Activated CD4-positive, alpha-beta T cell treated with anti-CD3 and anti-CD28 coated beads for 36 hours (primary cell): ENCODE measurements at regions not wholly inside any gene's neighbourhood (a gene's known extent, or its start where the extent isn't known, plus 50 kb on each side); places are given as distances from the start of the nearest gene placed in this dataset.

Experiments
- ATAC-seq: fragments of 200-7000 bp; cut with Tn5 transposase; one replicate; pipeline ENCODE4 v1.10.0; 2021; ENCODE audit warnings: mild to moderate bottlenecking, moderate library complexity
- CTCF ChIA-PET: fragments of 350-600 bp; sonication (Branson Sonifier 250); formaldehyde crosslinking; loops from one replicate; lab custom pipeline; 2021; ENCODE audit warnings: antibody characterized with exemption; lab: Charles Lee
- POLR2A ChIA-PET: fragments of 350-600 bp; sonication (Branson Sonifier 250); formaldehyde crosslinking; loops from one replicate; lab custom pipeline; 2021; ENCODE audit warnings: antibody characterized with exemption, inconsistent platforms; lab: Charles Lee
- DNase-seq: peaks from one replicate; pipeline ENCODE4 v3.0.0-alpha.2; 2020
- H3K27ac Mint-ChIP-seq: one replicate; pipeline ENCODE4 v1.8.0; 2021; ENCODE audit warnings: mixed read lengths
- H3K27me3 Mint-ChIP-seq: one replicate; pipeline ENCODE4 v1.8.0; 2021; ENCODE audit warnings: mixed read lengths
- H3K36me3 Mint-ChIP-seq: one replicate; pipeline ENCODE4 v1.8.0; 2021; ENCODE audit warnings: low read depth, mixed read lengths
- H3K4me1 Mint-ChIP-seq: one replicate; pipeline ENCODE4 v1.8.0; 2021; ENCODE audit warnings: mixed read lengths
- H3K4me3 Mint-ChIP-seq: one replicate; pipeline ENCODE4 v1.8.0; 2021; ENCODE audit warnings: mild to moderate bottlenecking, moderate library complexity, mixed read lengths
- H3K9me3 Mint-ChIP-seq: one replicate; pipeline ENCODE4 v1.8.0; 2021; ENCODE audit warnings: low read depth, mixed read lengths
- intact Hi-C, 2 experiments: fragments of 100-400 bp; cut with DNase I in 1 of 2; cut with micrococcal nuclease in 1 of 2; formaldehyde crosslinking; loops; one replicate each; pipeline versions ENCODE4 v1.14.2 to v1.15.1; 2022 to 2024; cut with DNase I, micrococcal nuclease

DNA sequence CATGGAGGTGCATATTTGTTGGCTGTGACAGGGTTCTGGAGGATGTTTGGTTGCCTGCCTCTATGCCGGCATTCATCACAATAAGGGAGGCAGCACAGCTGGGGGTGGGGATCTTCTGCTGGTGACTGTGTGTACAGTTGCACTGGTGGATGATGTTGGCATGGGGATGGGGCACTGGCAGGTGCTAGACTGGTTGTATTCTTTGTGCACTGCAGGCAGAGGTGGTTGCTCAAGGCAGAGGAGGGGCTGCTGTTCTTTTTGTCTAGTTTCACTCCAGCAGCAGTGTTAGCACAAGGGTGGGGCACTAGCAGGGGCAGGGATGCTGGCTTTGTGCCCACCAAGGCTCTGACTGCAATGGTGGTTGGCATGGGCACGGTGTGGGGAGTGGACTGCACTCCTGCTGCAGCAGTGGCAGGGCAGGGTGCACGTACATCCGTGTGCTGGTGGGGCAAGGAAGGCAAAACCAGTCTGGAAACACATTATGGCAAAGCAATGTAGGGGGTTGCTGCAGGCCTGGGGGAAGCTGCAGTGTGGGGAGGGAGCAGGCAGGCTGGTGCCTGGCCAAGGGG is 69.3 kb downstream of the ISOC1 start:
- H3K27ac Mint-ChIP-seq: no peak overlapping the region
- H3K9me3 Mint-ChIP-seq: peaks cover 10% of the 10 kb centered on the region
- intact Hi-C loops: no loop called here
- no peaks in the 10 kb centered on the region for H3K27me3 Mint-ChIP-seq
- CTCF ChIA-PET: no interaction called here
- H3K36me3 Mint-ChIP-seq: peaks cover 12% of the 10 kb centered on the region
- ATAC-seq (no peak), DNase-seq (no peak)
- H3K4me1 Mint-ChIP-seq: no peaks in the 10 kb centered on the region
- POLR2A ChIA-PET: no interaction called here
- H3K4me3 Mint-ChIP-seq: no peak overlapping the region

DNA sequence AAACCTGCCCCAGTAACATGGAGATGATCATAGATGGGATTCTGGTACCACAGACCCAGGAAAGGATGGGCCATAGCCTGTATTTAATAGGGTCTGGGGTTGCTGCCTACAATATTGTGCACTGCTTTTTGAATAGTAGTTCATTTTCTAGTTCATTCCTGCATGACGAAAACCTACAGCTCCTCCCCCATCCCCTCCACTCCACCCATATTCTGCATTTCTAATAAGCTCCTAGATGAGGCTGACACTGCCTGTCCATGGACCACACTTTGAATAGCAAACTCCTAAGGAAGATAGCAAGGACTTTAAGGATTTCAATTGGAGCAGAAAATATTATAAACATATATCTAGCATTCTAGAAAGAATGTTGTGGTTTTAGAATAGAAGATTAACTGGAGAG is 75.5 kb downstream of the ISOC1 start:
- no peak for DNase-seq
- CTCF ChIA-PET: interaction anchor here (1.3 kb wide), 1 partner anchor 598 kb away, joined by 3 read pairs; no protein-coding TSS in a partner anchor

DNA sequence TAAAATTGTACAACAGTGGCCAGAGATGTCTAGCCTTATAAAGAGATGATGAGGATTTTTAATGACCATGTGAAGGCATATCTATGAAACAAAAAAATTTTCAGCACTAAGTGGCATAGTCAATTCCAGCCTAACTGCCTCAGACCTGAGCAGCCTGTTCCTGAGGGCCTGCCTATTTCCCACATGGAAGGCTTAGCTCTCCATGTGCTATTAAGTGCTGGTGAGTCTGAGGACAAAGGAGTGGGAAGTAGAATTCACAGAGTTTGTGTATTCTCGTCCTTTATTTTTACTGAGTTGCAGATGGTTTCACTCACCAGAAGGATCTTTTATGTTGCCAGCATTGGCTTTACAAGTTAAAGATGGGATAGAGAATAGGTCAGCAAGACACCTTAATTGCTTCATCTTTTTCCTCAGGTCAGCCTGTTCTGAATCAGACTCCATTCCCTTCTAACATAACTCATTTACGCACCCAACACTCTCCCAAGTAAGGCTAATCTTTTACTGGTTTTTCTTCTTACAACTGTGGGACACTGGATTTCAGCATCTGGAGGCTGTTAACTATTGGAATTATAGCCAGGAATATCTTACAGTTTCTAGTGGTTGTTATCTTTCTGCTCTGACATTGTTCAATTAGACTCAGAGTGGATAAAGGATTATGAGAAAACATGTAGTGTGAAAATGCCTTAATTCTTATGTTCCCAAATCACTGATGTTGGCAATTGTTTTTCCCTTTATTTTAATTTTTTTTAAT is 76.8 kb downstream of the ISOC1 start:
- Mint-ChIP-seq H3K27me3 (no peaks in the 10 kb centered on the region), H3K27ac (no peak overlapping the region), H3K4me3 (no peak overlapping the region), H3K4me1 (no peaks in the 10 kb centered on the region), H3K9me3 (no peaks in the 10 kb centered on the region), H3K36me3 (no peaks in the 10 kb centered on the region)
- ChIA-PET POLR2A (no interaction called here), CTCF (interaction anchor here (0.6 kb wide), 1 partner anchor 225 kb away, joined by 3 read pairs; no protein-coding TSS in a partner anchor)
- DNase-seq: no peak
- intact Hi-C loops: no loop called here
- ATAC-seq: no peak

More for the DNA sequence above, 75.5 kb downstream of the ISOC1 start:
- H3K27me3 Mint-ChIP-seq: no peaks in the 10 kb centered on the region
- H3K9me3 Mint-ChIP-seq: no peaks in the 10 kb centered on the region
- H3K4me1 Mint-ChIP-seq: no peaks in the 10 kb centered on the region
- POLR2A ChIA-PET: no interaction called here
- no peaks in the 10 kb centered on the region for H3K36me3 Mint-ChIP-seq
- H3K4me3 Mint-ChIP-seq: no peak overlapping the region
- ATAC-seq: no peak
- no peak overlapping the region for H3K27ac Mint-ChIP-seq
- intact Hi-C loops: no loop called here

DNA sequence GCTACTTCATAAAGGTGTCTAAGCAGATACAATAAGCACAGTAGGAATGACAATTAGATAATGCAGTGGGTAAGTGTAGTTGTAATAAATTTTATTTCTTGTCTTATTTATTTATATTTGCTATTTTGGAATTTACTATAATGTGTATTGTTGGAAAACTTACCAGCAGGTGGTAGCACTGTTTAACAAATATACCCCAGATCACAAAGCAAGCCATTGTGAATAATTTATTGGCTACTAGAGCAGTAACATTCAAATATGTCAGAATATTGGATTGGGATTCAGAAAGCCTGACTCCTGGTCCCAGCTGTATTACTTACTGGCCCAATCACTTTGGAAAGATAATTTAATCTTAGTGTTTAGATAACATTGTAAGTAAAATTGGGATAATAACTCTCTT is 78.0 kb downstream of the ISOC1 start:
- POLR2A ChIA-PET: no interaction called here
- ATAC-seq (no peak), DNase-seq (no peak)
- CTCF ChIA-PET: no interaction called here
- H3K4me3 Mint-ChIP-seq: no peak overlapping the region
- no peaks in the 10 kb centered on the region for H3K36me3 Mint-ChIP-seq
- H3K27me3 Mint-ChIP-seq: no peaks in the 10 kb centered on the region
- H3K9me3 Mint-ChIP-seq: no peaks in the 10 kb centered on the region
- intact Hi-C loops: loop anchor here in 1 of 2 experiments (1.0 kb wide), 1 partner anchor 596 kb away; no protein-coding TSS in a partner anchor
- H3K4me1 Mint-ChIP-seq: no peaks in the 10 kb centered on the region
- H3K27ac Mint-ChIP-seq: no peak overlapping the region

DNA sequence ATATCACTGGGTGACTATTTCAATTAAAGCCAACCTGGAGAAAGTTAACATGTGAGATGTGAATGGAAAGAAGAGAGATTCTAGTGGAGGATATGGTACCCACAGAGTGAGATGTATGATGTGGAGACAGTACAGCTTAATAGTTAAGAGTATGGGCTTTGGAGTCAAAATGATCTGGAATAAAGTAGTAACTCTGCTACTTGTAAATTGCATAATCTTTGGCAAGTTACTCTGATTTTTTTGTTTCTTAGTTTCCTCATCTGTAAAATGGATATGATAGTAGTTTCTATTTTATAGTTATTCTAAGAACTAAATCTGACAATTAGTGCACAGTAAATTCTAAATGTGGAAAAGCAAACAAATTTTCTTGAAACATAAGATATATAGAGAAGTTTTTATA is 79.2 kb downstream of the ISOC1 start:
- Mint-ChIP-seq H3K27me3 (no peaks in the 10 kb centered on the region), H3K36me3 (no peaks in the 10 kb centered on the region), H3K4me3 (no peak overlapping the region), H3K4me1 (no peaks in the 10 kb centered on the region), H3K27ac (no peak overlapping the region), H3K9me3 (no peaks in the 10 kb centered on the region)
- ChIA-PET POLR2A (no interaction called here), CTCF (no interaction called here)
- intact Hi-C loops: no loop called here
- DNase-seq: no peak
- no peak for ATAC-seq

DNA sequence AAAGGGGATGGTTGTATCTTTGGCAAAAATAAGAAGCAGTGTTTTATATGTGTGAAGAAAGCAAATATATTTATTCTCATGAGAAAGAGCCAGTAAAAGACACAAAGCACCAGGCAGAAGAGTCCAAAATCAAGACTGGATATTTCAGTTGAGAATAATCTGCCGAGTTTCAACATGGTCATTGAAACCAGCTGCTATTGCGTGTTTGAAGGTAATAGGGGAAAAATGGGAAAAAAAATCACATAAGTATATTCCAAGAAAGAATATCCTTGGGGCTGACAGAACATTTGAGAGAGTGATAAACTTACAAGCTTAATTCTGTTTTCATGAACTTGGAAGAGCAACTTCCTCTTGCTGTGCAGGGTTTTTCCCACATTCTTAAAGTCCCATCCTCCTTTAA is 79.9 kb downstream of the ISOC1 start:
- no peaks in the 10 kb centered on the region for H3K9me3 Mint-ChIP-seq
- POLR2A ChIA-PET: no interaction called here
- CTCF ChIA-PET: no interaction called here
- DNase-seq (no peak), ATAC-seq (no peak)
- intact Hi-C loops: no loop called here
- H3K27me3 Mint-ChIP-seq: no peaks in the 10 kb centered on the region
- H3K4me1 Mint-ChIP-seq: no peaks in the 10 kb centered on the region
- H3K36me3 Mint-ChIP-seq: no peaks in the 10 kb centered on the region
- H3K27ac Mint-ChIP-seq: no peak overlapping the region
- no peak overlapping the region for H3K4me3 Mint-ChIP-seq

DNA sequence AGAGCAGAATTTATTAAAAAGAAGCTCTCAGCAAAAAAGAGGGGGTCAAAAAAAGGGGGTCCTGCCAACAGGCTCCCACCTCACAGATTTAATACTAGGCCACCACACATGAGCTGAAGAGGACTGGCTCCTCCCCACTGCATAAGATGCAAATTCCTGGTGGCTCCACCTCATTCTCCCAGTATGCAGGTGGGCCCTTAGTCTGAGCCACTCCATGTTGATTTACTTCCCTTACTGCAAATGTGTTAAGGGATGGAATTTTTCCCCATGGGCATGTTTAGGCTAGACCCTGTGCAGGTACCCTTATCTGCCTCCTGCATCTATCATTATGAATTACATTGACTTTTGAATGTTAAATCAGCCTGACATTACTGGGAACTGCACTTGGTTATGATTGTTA is 82.9 kb downstream of the ISOC1 start:
- no peak overlapping the region for H3K27ac Mint-ChIP-seq
- no peak overlapping the region for H3K4me3 Mint-ChIP-seq
- ChIA-PET POLR2A (interaction anchor here (0.7 kb wide), 1 partner anchor 16 kb away, joined by 3 read pairs; no protein-coding TSS in a partner anchor), CTCF (no interaction called here)
- intact Hi-C loops: no loop called here
- no peaks in the 10 kb centered on the region for H3K27me3 Mint-ChIP-seq
- H3K4me1 Mint-ChIP-seq: no peaks in the 10 kb centered on the region
- no peak for ATAC-seq
- H3K36me3 Mint-ChIP-seq: no peaks in the 10 kb centered on the region
- H3K9me3 Mint-ChIP-seq: peaks cover 5% of the 10 kb centered on the region
- no peak for DNase-seq

DNA sequence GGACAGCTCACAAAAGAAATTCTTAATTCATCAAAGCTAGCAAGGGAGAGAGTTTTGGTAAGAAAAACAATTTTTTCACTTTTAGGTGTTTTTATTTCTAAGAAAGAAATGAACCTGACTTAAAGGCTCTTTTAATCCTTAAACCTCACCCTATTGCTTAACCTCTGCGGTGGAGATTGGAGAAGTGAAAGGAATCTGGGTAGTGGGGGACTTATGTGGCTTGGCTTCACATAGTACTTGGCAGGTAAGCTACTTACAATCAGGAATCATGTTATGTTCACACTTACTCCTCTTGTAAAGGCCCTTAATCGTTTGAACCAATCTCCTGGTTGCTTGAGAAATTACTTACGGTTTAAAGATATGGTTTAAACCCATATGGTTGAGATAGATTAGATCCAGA is 104.8 kb downstream of the ISOC1 start:
- H3K36me3 Mint-ChIP-seq: no peaks in the 10 kb centered on the region
- intact Hi-C loops: loop anchor here in 1 of 2 experiments (10.0 kb wide), 1 partner anchor 395 kb away; no protein-coding TSS in a partner anchor

DNA sequence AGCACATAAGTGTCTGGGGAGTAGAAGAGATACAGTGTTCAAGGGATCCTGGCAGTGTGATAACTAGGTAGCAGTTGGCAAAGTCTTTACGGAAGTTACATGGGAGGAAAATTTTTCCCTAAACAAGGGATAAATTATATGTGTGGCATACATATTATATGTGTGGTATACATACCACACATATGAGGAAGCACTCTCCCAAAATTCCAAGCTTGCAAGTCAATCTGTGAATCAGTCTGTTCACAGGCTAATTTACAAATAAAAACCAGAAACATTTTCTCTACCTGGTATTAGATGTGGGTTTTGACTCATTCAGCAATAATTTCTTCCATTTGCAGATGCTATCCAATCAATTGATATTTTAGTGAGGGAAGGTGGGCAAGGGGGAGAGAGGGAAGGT is 110.0 kb downstream of the ISOC1 start:
- Mint-ChIP-seq H3K27ac (no peak overlapping the region), H3K27me3 (no peaks in the 10 kb centered on the region), H3K9me3 (peaks cover 7% of the 10 kb centered on the region), H3K4me1 (no peaks in the 10 kb centered on the region), H3K36me3 (peaks cover 3% of the 10 kb centered on the region), H3K4me3 (no peak overlapping the region)
- ChIA-PET POLR2A (no interaction called here), CTCF (no interaction called here)
- ATAC-seq (no peak), DNase-seq (no peak)
- intact Hi-C loops: no loop called here

More for the DNA sequence above, 104.8 kb downstream of the ISOC1 start:
- Mint-ChIP-seq H3K9me3 (no peaks in the 10 kb centered on the region), H3K4me3 (no peak overlapping the region), H3K27me3 (no peaks in the 10 kb centered on the region), H3K4me1 (no peaks in the 10 kb centered on the region), H3K27ac (no peak overlapping the region)
- no peak for ATAC-seq
- ChIA-PET POLR2A (no interaction called here), CTCF (no interaction called here)
- no peak for DNase-seq

DNA sequence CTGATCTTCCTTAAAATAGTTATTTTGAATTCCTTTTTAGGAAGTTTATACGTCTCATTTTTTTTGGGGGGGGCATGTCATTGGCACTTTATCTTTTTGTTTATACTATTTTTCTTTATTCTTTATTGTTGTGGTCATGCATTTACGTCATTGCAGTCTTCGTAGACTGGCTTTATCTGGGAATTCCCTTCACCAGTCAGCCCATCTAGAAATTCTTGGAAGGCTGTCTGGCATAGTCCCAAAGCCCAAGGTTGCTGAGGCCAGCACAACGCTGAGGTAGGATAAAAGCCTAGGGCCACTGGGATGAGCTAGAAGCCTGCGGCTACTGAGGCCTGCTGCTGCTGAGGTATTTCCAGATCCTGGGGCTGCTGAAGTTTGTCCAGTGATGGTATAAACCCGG is 121.5 kb downstream of the ISOC1 start:
- ChIA-PET POLR2A (no interaction called here), CTCF (no interaction called here)
- DNase-seq (no peak), ATAC-seq (no peak)
- H3K4me1 Mint-ChIP-seq: no peaks in the 10 kb centered on the region
- H3K27me3 Mint-ChIP-seq: no peaks in the 10 kb centered on the region
- intact Hi-C loops: no loop called here
- H3K36me3 Mint-ChIP-seq: no peaks in the 10 kb centered on the region
- H3K4me3 Mint-ChIP-seq: no peak overlapping the region
- H3K27ac Mint-ChIP-seq: no peak overlapping the region
- peaks cover 15% of the 10 kb centered on the region for H3K9me3 Mint-ChIP-seq

DNA sequence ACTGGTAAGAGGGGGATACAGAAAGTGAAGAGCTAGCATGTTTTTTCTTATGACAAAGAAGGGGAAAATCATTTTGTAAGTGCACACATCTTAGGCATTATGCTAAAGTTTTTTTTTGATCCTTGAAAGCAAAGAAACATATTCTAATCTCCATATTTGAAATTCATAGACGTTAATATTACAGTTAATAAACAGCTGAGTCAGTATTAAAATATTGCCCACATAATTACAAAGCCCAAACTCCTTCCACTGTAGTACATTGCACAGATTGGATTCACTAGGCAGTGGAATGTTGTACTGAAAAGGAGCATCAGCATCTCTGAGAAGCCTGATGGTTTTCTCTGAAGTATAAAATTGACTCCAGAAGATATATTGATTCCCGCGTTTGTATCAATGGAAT is 122.6 kb downstream of the ISOC1 start:
- ChIA-PET POLR2A (no interaction called here), CTCF (no interaction called here)
- H3K27me3 Mint-ChIP-seq: no peaks in the 10 kb centered on the region
- no peaks in the 10 kb centered on the region for H3K4me1 Mint-ChIP-seq
- intact Hi-C loops: no loop called here
- DNase-seq (no peak), ATAC-seq (no peak)
- H3K4me3 Mint-ChIP-seq: no peak overlapping the region
- no peak overlapping the region for H3K27ac Mint-ChIP-seq
- H3K9me3 Mint-ChIP-seq: peaks cover 9% of the 10 kb centered on the region
- H3K36me3 Mint-ChIP-seq: no peaks in the 10 kb centered on the region

DNA sequence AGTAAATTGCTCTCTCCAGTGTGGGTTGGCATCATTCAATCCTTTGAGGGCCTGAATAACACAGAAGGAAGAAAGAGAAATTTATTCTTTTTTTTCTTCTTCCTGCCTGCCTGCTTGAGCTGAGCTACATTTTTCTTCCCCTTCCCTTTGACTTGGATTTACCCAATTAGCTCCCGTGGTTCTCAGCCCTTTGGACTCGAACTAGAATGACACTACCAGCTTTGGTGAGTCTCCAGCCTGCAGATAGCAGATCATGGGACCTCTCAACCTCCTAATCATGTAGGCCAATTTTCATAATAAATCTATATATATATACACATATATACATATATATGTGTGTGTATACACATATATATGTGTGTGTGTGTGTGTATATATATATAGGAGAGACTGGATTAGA is 128.6 kb downstream of the ISOC1 start:
- Mint-ChIP-seq H3K27ac (no peak overlapping the region), H3K4me3 (no peak overlapping the region), H3K9me3 (no peaks in the 10 kb centered on the region), H3K4me1 (no peaks in the 10 kb centered on the region), H3K36me3 (no peaks in the 10 kb centered on the region), H3K27me3 (no peaks in the 10 kb centered on the region)
- ATAC-seq (no peak), DNase-seq (no peak)
- POLR2A ChIA-PET: no interaction called here
- CTCF ChIA-PET: interaction anchor here (0.7 kb wide), 1 partner anchor 24 kb away, joined by 3 read pairs; no protein-coding TSS in a partner anchor
- intact Hi-C loops: no loop called here
